Astrocyte (in vitro differentiated cells and primary cell): ENCODE measurements at regions not wholly inside any gene's neighbourhood (a gene's known extent, or its start where the extent isn't known, plus 50 kb on each side); places are given as distances from the start of the nearest gene placed in this dataset.

Experiments
- DNase-seq: peaks from one replicate; pipeline ENCODE4 v3.0.0-alpha.2; 2010; ENCODE audit warnings: low read depth
- FAIRE-seq: peaks from 2 replicates; lab custom pipeline; 2011; peaks lifted over from hg19 to GRCh38; lab: Jason Lieb, UNC
- H2AFZ ChIP-seq: 2 replicates; pipeline ENCODE4 v1.6.0; 2012; ENCODE audit warnings: low read depth, low read length, inconsistent platforms
- H3K27ac ChIP-seq: 2 replicates; pipeline ENCODE4 v1.5.1; 2011; ENCODE audit warnings: low read depth, low read length, inconsistent platforms
- H3K27me3 ChIP-seq: 2 replicates; pipeline ENCODE4 v1.6.0; 2011; ENCODE audit warnings: low read length, inconsistent platforms; ENCODE audit not compliant: insufficient read depth
- H3K36me3 ChIP-seq: 2 replicates; pipeline ENCODE4 v1.5.1; 2011; ENCODE audit warnings: low read length, inconsistent platforms; ENCODE audit not compliant: insufficient read depth
- H3K4me1 ChIP-seq: 2 replicates; pipeline ENCODE4 v1.5.1; 2011; ENCODE audit warnings: low read length, inconsistent platforms; ENCODE audit not compliant: insufficient read depth
- H3K4me2 ChIP-seq: 2 replicates; pipeline ENCODE4 v1.6.0; 2012; ENCODE audit warnings: low read length, inconsistent platforms
- H3K4me3 ChIP-seq: 2 replicates; pipeline ENCODE4 v1.5.1; 2011; ENCODE audit warnings: low read depth, mild to moderate bottlenecking, low read length, inconsistent platforms; ENCODE audit not compliant: insufficient read depth
- H3K79me2 ChIP-seq: 2 replicates; pipeline ENCODE4 v1.6.0; 2012; ENCODE audit warnings: mild to moderate bottlenecking, low read length, inconsistent platforms; ENCODE audit not compliant: insufficient read depth
- H3K9ac ChIP-seq: 2 replicates; pipeline ENCODE4 v1.6.0; 2012; ENCODE audit warnings: mild to moderate bottlenecking, low read length, inconsistent platforms
- H3K9me3 ChIP-seq: 2 replicates; pipeline ENCODE4 v1.5.1; 2012; ENCODE audit warnings: low read depth, mild to moderate bottlenecking, low read length, inconsistent platforms; ENCODE audit not compliant: insufficient read depth
- H4K20me1 ChIP-seq: 2 replicates; pipeline ENCODE4 v1.6.0; 2012; ENCODE audit warnings: low read length, inconsistent platforms; ENCODE audit not compliant: insufficient read depth
- H3K27ac Mint-ChIP-seq: one replicate; pipeline ENCODE4 v1.8.0; 2021; ENCODE audit warnings: mild to moderate bottlenecking, mixed read lengths; ENCODE audit not compliant: unreplicated experiment
- H3K27me3 Mint-ChIP-seq: one replicate; pipeline ENCODE4 v1.8.0; 2021; ENCODE audit warnings: low read depth, mixed read lengths; ENCODE audit not compliant: unreplicated experiment
- H3K36me3 Mint-ChIP-seq: one replicate; pipeline ENCODE4 v1.8.0; 2021; ENCODE audit warnings: low read depth, mixed read lengths; ENCODE audit not compliant: unreplicated experiment
- H3K4me1 Mint-ChIP-seq: one replicate; pipeline ENCODE4 v1.8.0; 2021; ENCODE audit warnings: low read depth, mixed read lengths; ENCODE audit not compliant: unreplicated experiment
- H3K4me3 Mint-ChIP-seq: one replicate; pipeline ENCODE4 v1.8.0; 2021; ENCODE audit warnings: mild to moderate bottlenecking, moderate library complexity, mixed read lengths; ENCODE audit not compliant: unreplicated experiment
- H3K9me3 Mint-ChIP-seq: one replicate; pipeline ENCODE4 v1.8.0; 2021; ENCODE audit warnings: mild to moderate bottlenecking, mixed read lengths; ENCODE audit not compliant: unreplicated experiment
- CTCF ChIP-seq: IDR thresholded peaks from 2 replicates; pipeline ENCODE4 v1.5.1; 2011; ENCODE audit warnings: low read depth, mild to moderate bottlenecking, inconsistent platforms, low read length, moderate library complexity; ENCODE audit not compliant: insufficient read depth
- EZH2 ChIP-seq: IDR thresholded peaks from 2 replicates; pipeline ENCODE4 v1.6.1; 2012; ENCODE audit warnings: mild to moderate bottlenecking, low read length, inconsistent platforms; ENCODE audit not compliant: insufficient read depth

DNA sequence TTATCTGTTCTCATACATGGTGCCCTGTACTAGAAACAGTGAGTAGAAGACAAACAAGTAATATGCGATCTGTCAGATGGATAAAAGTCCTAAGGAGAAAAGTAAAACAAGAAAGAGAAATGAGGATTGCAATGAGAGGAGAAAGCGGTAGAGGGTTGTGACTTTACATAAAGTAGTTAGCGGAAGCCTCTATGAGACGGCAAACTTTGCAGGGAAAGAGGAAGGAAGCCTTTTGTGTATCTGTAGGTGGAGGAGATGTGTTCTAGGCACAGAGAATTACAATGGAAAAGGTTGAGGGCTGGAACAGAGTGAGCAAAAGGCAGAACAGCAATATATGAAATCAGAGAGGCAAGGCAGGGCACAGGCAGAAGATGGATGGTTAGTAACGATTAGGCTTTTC is 150.4 kb upstream of the SEMA3E start:
- no peaks in the 10 kb centered on the region for H3K36me3 ChIP-seq
- TF ChIP-seq EZH2: no peak
- TF ChIP-seq CTCF: no peak
- Mint-ChIP-seq H3K9me3 (no peaks in the 10 kb centered on the region), H3K36me3 (no peaks in the 10 kb centered on the region), H3K4me1 (no peaks in the 10 kb centered on the region), H3K4me3 (no peak overlapping the region), H3K27me3 (no peaks in the 10 kb centered on the region), H3K27ac (no peak overlapping the region)
- H3K9ac ChIP-seq: no peak overlapping the region
- H3K9me3 ChIP-seq: no peaks in the 10 kb centered on the region
- no peaks in the 10 kb centered on the region for H3K4me1 ChIP-seq
- FAIRE-seq (no peak), DNase-seq (no peak)
- no peak overlapping the region for H3K4me2 ChIP-seq
- H2AFZ ChIP-seq: no peak overlapping the region
- no peak overlapping the region for H3K27ac ChIP-seq
- H4K20me1 ChIP-seq: no peaks in the 10 kb centered on the region
- H3K4me3 ChIP-seq: no peak overlapping the region
- no peaks in the 10 kb centered on the region for H3K79me2 ChIP-seq
- H3K27me3 ChIP-seq: no peaks in the 10 kb centered on the region

GRCh38 chr7:83798489-83798888 is 149.6 kb upstream of the SEMA3E start:
- no peak overlapping the region for H3K9ac ChIP-seq
- no peak overlapping the region for H3K27ac Mint-ChIP-seq
- H3K27me3 Mint-ChIP-seq: no peaks in the 10 kb centered on the region
- H3K36me3 Mint-ChIP-seq: no peaks in the 10 kb centered on the region
- no peaks in the 10 kb centered on the region for H3K9me3 Mint-ChIP-seq
- H3K4me1 Mint-ChIP-seq: no peaks in the 10 kb centered on the region
- no peaks in the 10 kb centered on the region for H3K36me3 ChIP-seq
- TF ChIP-seq CTCF (no peak), EZH2 (no peak)
- H3K4me3 Mint-ChIP-seq: no peak overlapping the region
- no peaks in the 10 kb centered on the region for H3K27me3 ChIP-seq
- H2AFZ ChIP-seq: no peak overlapping the region
- H3K4me2 ChIP-seq: no peak overlapping the region
- H4K20me1 ChIP-seq: no peaks in the 10 kb centered on the region
- no peak overlapping the region for H3K27ac ChIP-seq
- no peaks in the 10 kb centered on the region for H3K79me2 ChIP-seq
- H3K4me1 ChIP-seq: no peaks in the 10 kb centered on the region
- FAIRE-seq (no peak), DNase-seq (no peak)
- H3K9me3 ChIP-seq: no peaks in the 10 kb centered on the region
- no peak overlapping the region for H3K4me3 ChIP-seq

- FAIRE-seq: no peak
- H3K36me3 Mint-ChIP-seq: no peaks in the 10 kb centered on the region
- no peak for DNase-seq
- no peak overlapping the region for H3K27ac Mint-ChIP-seq
- Histone ChIP-seq H4K20me1 (no peaks in the 10 kb centered on the region), H3K4me2 (no peak overlapping the region), H3K27ac (no peak overlapping the region), H3K4me1 (no peaks in the 10 kb centered on the region), H3K36me3 (no peaks in the 10 kb centered on the region), H3K27me3 (no peaks in the 10 kb centered on the region), H2AFZ (no peak overlapping the region), H3K4me3 (no peak overlapping the region), H3K79me2 (no peaks in the 10 kb centered on the region), H3K9ac (no peak overlapping the region), H3K9me3 (no peaks in the 10 kb centered on the region)
- no peaks in the 10 kb centered on the region for H3K27me3 Mint-ChIP-seq
- no peak overlapping the region for H3K4me3 Mint-ChIP-seq
- no peaks in the 10 kb centered on the region for H3K9me3 Mint-ChIP-seq
- H3K4me1 Mint-ChIP-seq: no peaks in the 10 kb centered on the region
- TF ChIP-seq CTCF (no peak), EZH2 (no peak)
Measured at GRCh38 chr7:83796760-83797159, 147.8 kb upstream of the SEMA3E start.
